GM23338 (cell line): ENCODE measurements at regions not wholly inside any gene's neighbourhood (a gene's known extent, or its start where the extent isn't known, plus 50 kb on each side); places are given as distances from the start of the nearest gene placed in this dataset.

ENCODE experiments used
- ATAC-seq: fragments of 200-7000 bp; cut with Tn5 transposase; 3 replicates; pipeline ENCODE4 v1.9.1; 2020
- DNase-seq: peaks from one replicate; pipeline ENCODE4 v3.0.0-alpha.2; 2015; ENCODE audit warnings: low spot score
- H2AFZ ChIP-seq: fragments of 200-600 bp; sonication (generic); 2 replicates; pipeline ENCODE4 v1.8.0; 2016; ENCODE audit warnings: antibody characterized with exemption, mild to moderate bottlenecking, moderate library complexity
- H3F3A ChIP-seq: fragments of 200-600 bp; sonication (generic); replicated peaks from 2 replicates; pipeline ENCODE4 v1.8.0; 2017; ENCODE audit warnings: antibody characterized with exemption, mixed run types, low read depth
- H3K27ac ChIP-seq: fragments of 200-600 bp; sonication (generic); 2 replicates; pipeline ENCODE4 v1.6.1; 2016; ENCODE audit warnings: low read depth
- H3K27me3 ChIP-seq: fragments of 200-600 bp; sonication (generic); 2 replicates; pipeline ENCODE4 v1.8.0; 2016; ENCODE audit warnings: mild to moderate bottlenecking, mixed run types, moderate library complexity; ENCODE audit not compliant: insufficient read depth
- H3K36me3 ChIP-seq: fragments of 200-600 bp; sonication (generic); 2 replicates; pipeline ENCODE4 v1.8.0; 2016; ENCODE audit warnings: mild to moderate bottlenecking; ENCODE audit not compliant: insufficient read depth
- H3K4me1 ChIP-seq: fragments of 200-600 bp; sonication (generic); 2 replicates; pipeline ENCODE4 v1.8.0; 2016; ENCODE audit warnings: mild to moderate bottlenecking, moderate library complexity; ENCODE audit not compliant: insufficient read depth
- H3K4me2 ChIP-seq: fragments of 200-600 bp; sonication (generic); 2 replicates; pipeline ENCODE4 v1.7.1; 2017; ENCODE audit warnings: mixed run types
- H3K4me3 ChIP-seq: fragments of 200-600 bp; sonication (generic); 2 replicates; pipeline ENCODE4 v1.6.1; 2016; ENCODE audit warnings: mixed run types
- H3K79me2 ChIP-seq: fragments of 200-600 bp; sonication (generic); replicated peaks from 2 replicates; pipeline ENCODE4 v1.8.0; 2017; ENCODE audit warnings: mild to moderate bottlenecking; ENCODE audit not compliant: insufficient read depth
- H3K9me2 ChIP-seq: fragments of 200-600 bp; sonication (generic); 2 replicates; pipeline ENCODE4 v1.8.0; 2017; ENCODE audit not compliant: insufficient read depth
- H4K20me1 ChIP-seq: fragments of 200-600 bp; sonication (generic); replicated peaks from 2 replicates; pipeline ENCODE4 v1.8.0; 2017; ENCODE audit warnings: mild to moderate bottlenecking; ENCODE audit not compliant: insufficient read depth
- H3K27ac Mint-ChIP-seq: 2 replicates; pipeline ENCODE4 v1.8.0; 2020; ENCODE audit warnings: inconsistent platforms, mild to moderate bottlenecking, moderate library complexity, mixed read lengths
- H3K27me3 Mint-ChIP-seq: 3 replicates; pipeline ENCODE4 v1.8.0; 2022; ENCODE audit warnings: low read depth, mild to moderate bottlenecking, moderate library complexity, mixed read lengths, inconsistent platforms; ENCODE audit not compliant: insufficient read depth, poor library complexity
- H3K36me3 Mint-ChIP-seq: 3 replicates; pipeline ENCODE4 v1.8.0; 2021; ENCODE audit warnings: low read depth, mild to moderate bottlenecking, inconsistent platforms, moderate library complexity, mixed read lengths
- H3K4me1 Mint-ChIP-seq: 3 replicates; pipeline ENCODE4 v1.8.0; 2020; ENCODE audit warnings: mild to moderate bottlenecking, inconsistent platforms, mixed read lengths
- H3K4me3 Mint-ChIP-seq: 3 replicates; pipeline ENCODE4 v1.8.0; 2021; ENCODE audit warnings: moderate library complexity, mild to moderate bottlenecking, inconsistent platforms, mixed read lengths
- H3K9me3 Mint-ChIP-seq: 3 replicates; pipeline ENCODE4 v1.8.0; 2020; ENCODE audit warnings: moderate library complexity, mild to moderate bottlenecking, inconsistent platforms, mixed read lengths
- EZH2 ChIP-seq: fragments of 200-600 bp; sonication (generic); IDR thresholded peaks from one replicate; pipeline ENCODE4 v1.8.0; 2017; ENCODE audit warnings: antibody characterized with exemption, mild to moderate bottlenecking, low read depth; ENCODE audit not compliant: unreplicated experiment
- EZH2phosphoT487 ChIP-seq: fragments of 200-600 bp; sonication (generic); IDR thresholded peaks from one replicate; pipeline ENCODE4 v1.8.1; 2018; ENCODE audit warnings: antibody characterized with exemption; ENCODE audit not compliant: unreplicated experiment
- STAT1 ChIP-seq: IDR thresholded peaks from one replicate; pipeline ENCODE4 v1.6.1; 2016; ENCODE audit warnings: antibody characterized with exemption; ENCODE audit not compliant: unreplicated experiment
- ZNF331 ChIP-seq: fragments of 250-450 bp; sonication (Bioruptor Pico); IDR thresholded peaks from 2 replicates; pipeline ENCODE4 v1.5.0; 2020; ENCODE audit warnings: low read depth, mild to moderate bottlenecking, moderate library complexity
- TF ChIP-seq, protein P1 (sequence below): IDR thresholded peaks from one replicate; pipeline ENCODE4 v1.6.1; 2018; ENCODE audit warnings: antibody characterized with exemption; ENCODE audit not compliant: unreplicated experiment
- TF ChIP-seq, protein P2 (sequence below): IDR thresholded peaks from 2 replicates; pipeline ENCODE4 v1.6.1; 2016; ENCODE audit warnings: antibody characterized with exemption
- TF ChIP-seq, protein P3 (sequence below), 2 experiments: fragments of 200-600 bp in 1 of 2; sonication (generic) in 1 of 2; conservative IDR thresholded peaks; 2 replicates each; pipeline versions ENCODE4 v1.5.1 to v1.6.1; 2016 to 2017; ENCODE audit warnings: antibody characterized with exemption in 2 of 2, low read depth in 2 of 2, mild to moderate bottlenecking in 2 of 2, moderate library complexity in 1 of 2

DNA sequence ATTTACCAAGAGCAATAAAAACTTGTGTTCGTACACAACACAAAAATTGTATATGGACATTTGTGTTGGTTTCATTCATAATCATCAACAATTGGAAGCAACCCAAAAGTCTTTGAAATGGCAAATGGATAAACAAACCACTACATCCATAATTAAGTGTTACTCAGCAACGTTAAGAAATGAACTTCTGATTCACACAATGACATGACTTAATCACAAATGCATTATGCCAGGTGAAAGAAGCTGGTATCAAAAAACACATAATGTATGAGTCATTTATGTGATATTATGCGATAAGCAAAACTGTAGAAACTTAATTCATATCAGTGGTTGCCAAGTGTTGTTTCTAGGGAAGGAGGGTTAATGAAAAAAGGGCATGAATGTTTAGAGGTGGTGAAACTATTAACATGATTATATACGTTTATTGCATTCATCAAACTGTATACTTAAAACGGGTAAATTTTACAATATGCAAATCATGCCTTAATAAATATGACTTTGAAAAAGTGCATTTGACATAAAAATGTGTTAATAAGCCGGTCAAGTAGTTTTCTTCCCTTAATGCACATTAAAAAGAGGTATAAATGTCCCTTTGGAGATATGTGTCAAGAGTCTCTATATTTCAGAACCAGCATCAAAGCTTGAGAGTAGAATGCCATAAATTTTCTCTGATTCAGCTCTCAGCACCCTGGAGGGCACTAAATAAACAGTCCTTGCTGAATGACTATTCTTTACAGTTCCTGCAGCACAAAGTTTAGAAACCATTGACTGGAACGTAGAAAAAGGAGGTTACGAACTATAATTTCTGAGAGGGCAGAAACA, 84.8 kb upstream of the GRM3 start (continued):
- TF ChIP-seq, protein P1, sequence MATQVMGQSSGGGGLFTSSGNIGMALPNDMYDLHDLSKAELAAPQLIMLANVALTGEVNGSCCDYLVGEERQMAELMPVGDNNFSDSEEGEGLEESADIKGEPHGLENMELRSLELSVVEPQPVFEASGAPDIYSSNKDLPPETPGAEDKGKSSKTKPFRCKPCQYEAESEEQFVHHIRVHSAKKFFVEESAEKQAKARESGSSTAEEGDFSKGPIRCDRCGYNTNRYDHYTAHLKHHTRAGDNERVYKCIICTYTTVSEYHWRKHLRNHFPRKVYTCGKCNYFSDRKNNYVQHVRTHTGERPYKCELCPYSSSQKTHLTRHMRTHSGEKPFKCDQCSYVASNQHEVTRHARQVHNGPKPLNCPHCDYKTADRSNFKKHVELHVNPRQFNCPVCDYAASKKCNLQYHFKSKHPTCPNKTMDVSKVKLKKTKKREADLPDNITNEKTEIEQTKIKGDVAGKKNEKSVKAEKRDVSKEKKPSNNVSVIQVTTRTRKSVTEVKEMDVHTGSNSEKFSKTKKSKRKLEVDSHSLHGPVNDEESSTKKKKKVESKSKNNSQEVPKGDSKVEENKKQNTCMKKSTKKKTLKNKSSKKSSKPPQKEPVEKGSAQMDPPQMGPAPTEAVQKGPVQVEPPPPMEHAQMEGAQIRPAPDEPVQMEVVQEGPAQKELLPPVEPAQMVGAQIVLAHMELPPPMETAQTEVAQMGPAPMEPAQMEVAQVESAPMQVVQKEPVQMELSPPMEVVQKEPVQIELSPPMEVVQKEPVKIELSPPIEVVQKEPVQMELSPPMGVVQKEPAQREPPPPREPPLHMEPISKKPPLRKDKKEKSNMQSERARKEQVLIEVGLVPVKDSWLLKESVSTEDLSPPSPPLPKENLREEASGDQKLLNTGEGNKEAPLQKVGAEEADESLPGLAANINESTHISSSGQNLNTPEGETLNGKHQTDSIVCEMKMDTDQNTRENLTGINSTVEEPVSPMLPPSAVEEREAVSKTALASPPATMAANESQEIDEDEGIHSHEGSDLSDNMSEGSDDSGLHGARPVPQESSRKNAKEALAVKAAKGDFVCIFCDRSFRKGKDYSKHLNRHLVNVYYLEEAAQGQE = no peak
- TF ChIP-seq EZH2 = no peak
- no peak for TF ChIP-seq EZH2phosphoT487
- TF ChIP-seq, protein P2, sequence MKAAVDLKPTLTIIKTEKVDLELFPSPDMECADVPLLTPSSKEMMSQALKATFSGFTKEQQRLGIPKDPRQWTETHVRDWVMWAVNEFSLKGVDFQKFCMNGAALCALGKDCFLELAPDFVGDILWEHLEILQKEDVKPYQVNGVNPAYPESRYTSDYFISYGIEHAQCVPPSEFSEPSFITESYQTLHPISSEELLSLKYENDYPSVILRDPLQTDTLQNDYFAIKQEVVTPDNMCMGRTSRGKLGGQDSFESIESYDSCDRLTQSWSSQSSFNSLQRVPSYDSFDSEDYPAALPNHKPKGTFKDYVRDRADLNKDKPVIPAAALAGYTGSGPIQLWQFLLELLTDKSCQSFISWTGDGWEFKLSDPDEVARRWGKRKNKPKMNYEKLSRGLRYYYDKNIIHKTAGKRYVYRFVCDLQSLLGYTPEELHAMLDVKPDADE = no peak
- no peak for TF ChIP-seq STAT1
- no peak for TF ChIP-seq ZNF331

DNA sequence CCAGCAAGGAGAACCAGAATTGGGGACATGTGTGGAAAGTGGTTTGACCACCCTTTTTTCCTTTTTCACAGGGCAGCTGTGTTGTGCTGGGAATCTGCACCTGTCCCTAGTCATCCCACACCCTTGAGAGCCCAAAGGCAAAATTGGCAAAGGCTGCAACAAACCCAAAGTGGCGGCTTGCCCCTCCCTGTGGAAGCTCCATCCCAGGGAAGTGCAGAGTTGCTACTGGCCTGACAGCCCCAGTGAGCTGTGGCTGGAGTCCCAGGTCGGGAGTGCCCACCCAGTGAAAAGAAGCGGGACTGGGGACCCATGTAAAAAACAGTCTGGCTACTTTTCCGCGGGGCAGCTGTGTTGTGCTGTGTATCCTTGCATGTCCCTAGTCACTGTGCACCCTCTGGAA, 109.1 kb upstream of the GRM3 start:
- H3K27ac Mint-ChIP-seq = no peak overlapping the region
- Histone ChIP-seq H3K36me3 (no peaks in the 10 kb centered on the region), H3K4me2 (no peak overlapping the region), H3K4me3 (no peak overlapping the region), H3K9me2 (peaks cover 6% of the 10 kb centered on the region; the same call in 1 of the 2 replicates), H4K20me1 (no peaks in the 10 kb centered on the region), H3K79me2 (no peaks in the 10 kb centered on the region), H3K4me1 (no peaks in the 10 kb centered on the region), H2AFZ (no peak overlapping the region), H3K27ac (no peak overlapping the region), H3K27me3 (no peaks in the 10 kb centered on the region), H3F3A (no peaks in the 10 kb centered on the region)
- H3K27me3 Mint-ChIP-seq = peaks cover 5% of the 10 kb centered on the region
- no peaks in the 10 kb centered on the region for H3K9me3 Mint-ChIP-seq
- TF ChIP-seq, protein P3, sequence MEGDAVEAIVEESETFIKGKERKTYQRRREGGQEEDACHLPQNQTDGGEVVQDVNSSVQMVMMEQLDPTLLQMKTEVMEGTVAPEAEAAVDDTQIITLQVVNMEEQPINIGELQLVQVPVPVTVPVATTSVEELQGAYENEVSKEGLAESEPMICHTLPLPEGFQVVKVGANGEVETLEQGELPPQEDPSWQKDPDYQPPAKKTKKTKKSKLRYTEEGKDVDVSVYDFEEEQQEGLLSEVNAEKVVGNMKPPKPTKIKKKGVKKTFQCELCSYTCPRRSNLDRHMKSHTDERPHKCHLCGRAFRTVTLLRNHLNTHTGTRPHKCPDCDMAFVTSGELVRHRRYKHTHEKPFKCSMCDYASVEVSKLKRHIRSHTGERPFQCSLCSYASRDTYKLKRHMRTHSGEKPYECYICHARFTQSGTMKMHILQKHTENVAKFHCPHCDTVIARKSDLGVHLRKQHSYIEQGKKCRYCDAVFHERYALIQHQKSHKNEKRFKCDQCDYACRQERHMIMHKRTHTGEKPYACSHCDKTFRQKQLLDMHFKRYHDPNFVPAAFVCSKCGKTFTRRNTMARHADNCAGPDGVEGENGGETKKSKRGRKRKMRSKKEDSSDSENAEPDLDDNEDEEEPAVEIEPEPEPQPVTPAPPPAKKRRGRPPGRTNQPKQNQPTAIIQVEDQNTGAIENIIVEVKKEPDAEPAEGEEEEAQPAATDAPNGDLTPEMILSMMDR (conservative IDR thresholded peaks at IDR 0.05; ENCODE audit: low read depth in 2 of 2) = no peak
- TF ChIP-seq, protein P2 = no peak
- TF ChIP-seq ZNF331 (no peak), EZH2 (no peak)
- DNase-seq = no peak
- H3K36me3 Mint-ChIP-seq = no peaks in the 10 kb centered on the region
- H3K4me1 Mint-ChIP-seq = no peaks in the 10 kb centered on the region
- H3K4me3 Mint-ChIP-seq = no peak overlapping the region
- ATAC-seq = no peak
